Ishikawa (cell line): ENCODE measurements at regions not wholly inside any gene's neighbourhood (a gene's known extent, or its start where the extent isn't known, plus 50 kb on each side); places are given as distances from the start of the nearest gene placed in this dataset.

Experiments used
- CEBPB ChIP-seq: IDR thresholded peaks from 2 replicates; pipeline ENCODE4 v1.6.1; 2012
- CREB1 ChIP-seq: IDR thresholded peaks from 2 replicates; pipeline ENCODE4 v1.6.1; 2012; ENCODE audit warnings: low read depth
- EGR1 ChIP-seq: IDR thresholded peaks from 2 replicates; pipeline ENCODE4 v1.6.1; 2012
- EP300 ChIP-seq: IDR thresholded peaks from 2 replicates; pipeline ENCODE4 v1.6.1; 2012; ENCODE audit warnings: borderline replicate concordance
- FOXM1 ChIP-seq: IDR thresholded peaks from 2 replicates; pipeline ENCODE4 v1.6.1; 2012; ENCODE audit warnings: low read depth, borderline replicate concordance
- MAX ChIP-seq: IDR thresholded peaks from 2 replicates; pipeline ENCODE4 v1.6.1; 2012
- NFIC ChIP-seq: IDR thresholded peaks from 2 replicates; pipeline ENCODE4 v1.6.1; 2012
- RAD21 ChIP-seq: IDR thresholded peaks from 2 replicates; pipeline ENCODE4 v1.6.1; 2012; ENCODE audit warnings: low read depth
- REST ChIP-seq: IDR thresholded peaks from 2 replicates; pipeline ENCODE4 v1.6.1; 2012; ENCODE audit warnings: low read depth, mild to moderate bottlenecking
- TAF1 ChIP-seq: IDR thresholded peaks from 2 replicates; pipeline ENCODE4 v1.6.1; 2012; ENCODE audit warnings: low read depth, mild to moderate bottlenecking
- TCF12 ChIP-seq: IDR thresholded peaks from 2 replicates; pipeline ENCODE4 v1.6.1; 2012; ENCODE audit warnings: low read depth
- TEAD4 ChIP-seq: IDR thresholded peaks from 2 replicates; pipeline ENCODE4 v1.6.1; 2012
- USF1 ChIP-seq: IDR thresholded peaks from 2 replicates; pipeline ENCODE4 v1.6.1; 2012
- YY1 ChIP-seq: IDR thresholded peaks from 2 replicates; pipeline ENCODE4 v1.6.1; 2012; ENCODE audit warnings: low read depth
- ZBTB7A ChIP-seq: IDR thresholded peaks from 2 replicates; pipeline ENCODE4 v1.6.1; 2012; ENCODE audit warnings: low read depth

GRCh38 chr2:144889348-144889747 is 369.4 kb upstream of the ZEB2 start:
- TF ChIP-seq FOXM1, result no peak
- TF ChIP-seq NFIC, result no peak
- no peak for TF ChIP-seq YY1
- no peak for TF ChIP-seq MAX
- TF ChIP-seq TEAD4, result no peak
- TF ChIP-seq USF1, result no peak
- no peak for TF ChIP-seq REST
- TF ChIP-seq TAF1, result no peak
- TF ChIP-seq CREB1, result no peak
- no peak for TF ChIP-seq EP300
- TF ChIP-seq EGR1, result no peak
- no peak for TF ChIP-seq RAD21
- TF ChIP-seq TCF12, result no peak
- TF ChIP-seq ZBTB7A, result no peak
- TF ChIP-seq CEBPB, result no peak

GRCh38 chr2:144886862-144887261 is 366.9 kb upstream of the ZEB2 start:
- TF ChIP-seq ZBTB7A (no peak), EGR1 (no peak), YY1 (no peak), EP300 (no peak), TAF1 (no peak), TCF12 (no peak), USF1 (no peak), NFIC (no peak), CEBPB (no peak), RAD21 (no peak), TEAD4 (no peak), CREB1 (no peak), FOXM1 (no peak), REST (no peak), MAX (no peak)

- TF ChIP-seq FOXM1 (no peak), EP300 (no peak)
Measured at GRCh38 chr2:144877893-144878292, 358.0 kb upstream of the ZEB2 start.

- TF ChIP-seq TCF12 (no peak), NFIC (no peak), RAD21 (no peak), REST (no peak), YY1 (no peak), EGR1 (no peak), EP300 (no peak), TEAD4 (no peak), MAX (no peak), USF1 (no peak), ZBTB7A (no peak), TAF1 (no peak), FOXM1 (no peak), CEBPB (no peak), CREB1 (no peak)
Measured at GRCh38 chr2:144876013-144876412, 356.1 kb upstream of the ZEB2 start.
